ENCODE measurements at regions not wholly inside any gene's neighbourhood (a gene's known extent, or its start where the extent isn't known, plus 50 kb on each side); places are given as distances from the start of the nearest gene placed in this dataset.

DNA sequence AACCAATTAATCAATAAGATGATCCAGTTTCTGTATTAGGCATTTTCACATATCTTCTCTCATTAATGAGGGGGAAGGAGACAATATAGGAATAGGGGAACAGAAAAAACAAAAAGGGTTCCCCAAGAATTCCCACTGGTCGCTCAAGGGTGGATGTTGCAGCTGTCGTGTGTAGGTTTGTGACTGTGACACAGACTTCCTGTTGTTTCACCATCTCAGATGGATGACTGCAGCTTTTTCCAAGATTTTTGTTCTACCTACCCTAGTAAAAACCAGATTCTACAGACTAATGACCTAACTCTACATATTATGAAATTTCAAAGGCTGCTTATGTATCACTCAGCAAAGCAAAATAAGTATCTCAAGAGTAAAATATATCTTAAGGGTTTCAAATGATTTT is 73.7 kb upstream of the MB21D2 start:
- TF ChIP-seq, protein P1, sequence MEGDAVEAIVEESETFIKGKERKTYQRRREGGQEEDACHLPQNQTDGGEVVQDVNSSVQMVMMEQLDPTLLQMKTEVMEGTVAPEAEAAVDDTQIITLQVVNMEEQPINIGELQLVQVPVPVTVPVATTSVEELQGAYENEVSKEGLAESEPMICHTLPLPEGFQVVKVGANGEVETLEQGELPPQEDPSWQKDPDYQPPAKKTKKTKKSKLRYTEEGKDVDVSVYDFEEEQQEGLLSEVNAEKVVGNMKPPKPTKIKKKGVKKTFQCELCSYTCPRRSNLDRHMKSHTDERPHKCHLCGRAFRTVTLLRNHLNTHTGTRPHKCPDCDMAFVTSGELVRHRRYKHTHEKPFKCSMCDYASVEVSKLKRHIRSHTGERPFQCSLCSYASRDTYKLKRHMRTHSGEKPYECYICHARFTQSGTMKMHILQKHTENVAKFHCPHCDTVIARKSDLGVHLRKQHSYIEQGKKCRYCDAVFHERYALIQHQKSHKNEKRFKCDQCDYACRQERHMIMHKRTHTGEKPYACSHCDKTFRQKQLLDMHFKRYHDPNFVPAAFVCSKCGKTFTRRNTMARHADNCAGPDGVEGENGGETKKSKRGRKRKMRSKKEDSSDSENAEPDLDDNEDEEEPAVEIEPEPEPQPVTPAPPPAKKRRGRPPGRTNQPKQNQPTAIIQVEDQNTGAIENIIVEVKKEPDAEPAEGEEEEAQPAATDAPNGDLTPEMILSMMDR (IDR thresholded peaks at IDR 0.05) = no peak
- no peak for TF ChIP-seq POLR2A (IDR thresholded peaks at IDR 0.05; ENCODE audit: low read depth)
- no peak for TF ChIP-seq EP300 (IDR thresholded peaks at IDR 0.05)
